ENCODE measurements at regions not wholly inside any gene's neighbourhood (a gene's known extent, or its start where the extent isn't known, plus 50 kb on each side); places are given as distances from the start of the nearest gene placed in this dataset.
"Not testable (repeated sequence)": the region's sequence is repeated elsewhere in the genome, so short reads cannot be mapped to it uniquely, and the experiment has no call there.

DNA sequence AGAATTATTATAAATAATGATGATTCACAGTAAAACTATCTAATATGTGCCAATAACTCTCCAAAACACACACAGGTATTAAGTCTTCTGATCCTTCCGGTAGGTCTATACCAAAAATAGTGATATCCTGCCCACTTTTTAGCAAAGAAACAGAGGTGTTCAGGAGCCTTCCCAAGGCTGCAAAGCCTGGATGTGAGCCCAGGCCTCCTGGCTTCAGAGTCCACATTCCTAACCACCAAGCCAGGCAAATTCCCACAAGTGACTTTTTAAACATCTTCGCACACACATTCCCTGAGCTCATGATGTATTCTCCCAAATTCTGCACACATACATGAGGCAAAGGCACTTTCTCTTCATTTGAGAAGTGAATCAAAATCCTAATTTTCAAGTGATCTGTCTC is 376.6 kb downstream of the BCL2L11 start:
- H3K27ac Mint-ChIP-seq; H3K36me3 Mint-ChIP-seq (ENCODE audit: low read depth); H3K4me1 Mint-ChIP-seq; H3K9me3 Mint-ChIP-seq (ENCODE audit: low read depth); H3K4me3 Mint-ChIP-seq; CTCF ChIA-PET; H3K27me3 Mint-ChIP-seq; DNase-seq; ATAC-seq; intact Hi-C loops (cut with DNase I, micrococcal nuclease); POLR2A ChIA-PET: not testable (repeated sequence)

DNA sequence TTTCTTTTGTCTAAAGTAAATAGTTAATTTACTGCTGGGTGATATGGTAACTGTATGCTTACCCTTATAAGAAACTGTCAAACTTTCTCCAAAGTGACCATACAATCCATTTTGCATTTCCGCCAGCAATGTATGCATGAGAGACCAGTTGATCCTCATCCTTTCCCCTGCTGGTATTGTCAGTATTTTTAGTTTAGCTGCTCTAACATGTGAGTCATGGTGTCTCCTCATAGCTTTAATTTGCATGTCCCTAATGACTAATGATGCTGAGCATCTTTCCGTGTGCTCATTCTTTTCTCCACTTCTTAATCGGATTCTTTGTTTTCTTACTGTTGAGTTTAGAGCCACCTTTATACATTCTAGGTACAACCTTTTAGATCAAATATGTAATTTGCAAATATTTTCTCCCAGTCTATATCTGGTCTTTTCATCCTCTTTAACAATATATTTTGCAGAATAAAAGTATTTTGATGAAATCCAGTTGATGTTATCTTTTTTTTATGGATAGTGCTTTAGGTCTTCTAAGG is 379.9 kb downstream of the BCL2L11 start:
- POLR2A ChIA-PET; H3K4me3 Mint-ChIP-seq; CTCF ChIA-PET; H3K27ac Mint-ChIP-seq; intact Hi-C loops (cut with DNase I, micrococcal nuclease); DNase-seq; H3K27me3 Mint-ChIP-seq; H3K36me3 Mint-ChIP-seq (ENCODE audit: low read depth); H3K9me3 Mint-ChIP-seq (ENCODE audit: low read depth): not testable (repeated sequence)
- H3K4me1 Mint-ChIP-seq, result peaks cover 15% of the 10 kb centered on the region
- ATAC-seq, result peak; percentile 56

DNA sequence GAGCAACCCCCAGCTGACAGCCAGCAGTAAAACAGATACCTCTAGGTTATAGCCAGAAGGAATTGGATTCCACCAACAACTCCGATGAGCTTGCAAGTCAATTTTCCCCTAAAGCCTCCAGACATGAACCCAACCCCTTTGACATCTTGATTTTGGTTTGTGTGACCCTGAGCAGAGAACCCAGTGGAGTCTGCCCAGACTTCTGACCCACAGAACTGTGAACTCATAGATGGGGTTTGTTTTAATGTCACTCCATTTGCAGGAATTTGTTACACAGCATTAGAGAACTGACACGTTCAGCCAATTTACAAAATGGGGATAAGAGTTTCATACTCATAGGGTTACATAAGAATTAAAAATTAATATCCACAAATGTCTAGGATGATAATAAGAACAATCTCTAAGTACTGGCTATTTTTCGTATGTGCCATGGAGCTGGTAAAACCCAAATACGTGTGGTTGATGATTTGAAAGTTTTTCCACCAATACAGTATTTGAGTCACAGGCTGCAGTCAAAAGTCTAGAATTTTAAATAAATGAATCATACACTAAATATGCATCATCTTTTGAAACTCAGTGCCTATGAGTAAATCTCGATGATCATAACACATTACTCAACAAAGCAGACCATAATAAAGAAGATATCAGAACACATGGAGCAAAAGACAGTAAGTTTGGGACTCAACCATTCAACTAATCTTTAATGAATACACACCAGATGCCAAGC is 380.0 kb downstream of the ANAPC1 start:
- peak overlapping the region; percentile 69 for H3K27ac Mint-ChIP-seq
- H3K27me3 Mint-ChIP-seq; DNase-seq; H3K9me3 Mint-ChIP-seq (ENCODE audit: low read depth); intact Hi-C loops (cut with DNase I, micrococcal nuclease); CTCF ChIA-PET; H3K4me3 Mint-ChIP-seq; H3K36me3 Mint-ChIP-seq (ENCODE audit: low read depth): not testable (repeated sequence)
- POLR2A ChIA-PET, result interaction anchor here (0.6 kb wide), 1 partner anchor 9 kb away, joined by 5 read pairs; no protein-coding TSS in a partner anchor
- peaks cover 26% of the 10 kb centered on the region for H3K4me1 Mint-ChIP-seq
- peak; percentile 70 for ATAC-seq

DNA sequence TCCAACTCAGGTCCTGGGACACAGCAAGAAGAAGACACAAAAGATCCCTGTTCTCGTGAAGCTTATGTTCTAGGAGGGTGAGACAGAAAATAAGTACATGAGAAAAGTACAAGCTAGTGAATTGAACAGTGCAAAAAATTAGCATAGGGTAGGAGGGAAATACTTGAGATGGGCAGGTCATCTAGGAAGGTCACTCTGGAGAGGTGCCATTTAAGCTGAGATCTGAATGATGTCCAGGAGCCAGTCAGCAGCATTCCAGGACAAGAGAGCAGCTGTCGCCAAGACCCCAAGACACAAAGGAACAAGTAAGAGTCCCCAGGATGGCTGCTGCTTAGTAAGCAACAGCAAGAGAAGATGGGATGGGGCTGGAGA is 379.4 kb downstream of the ANAPC1 start:
- H3K27me3 Mint-ChIP-seq; H3K4me3 Mint-ChIP-seq; H3K36me3 Mint-ChIP-seq (ENCODE audit: low read depth); H3K9me3 Mint-ChIP-seq (ENCODE audit: low read depth); intact Hi-C loops (cut with DNase I, micrococcal nuclease); CTCF ChIA-PET; DNase-seq: not testable (repeated sequence)
- POLR2A ChIA-PET, result interaction anchor here (0.6 kb wide), 1 partner anchor 9 kb away, joined by 5 read pairs; no protein-coding TSS in a partner anchor
- Mint-ChIP-seq H3K4me1 (peaks cover 26% of the 10 kb centered on the region), H3K27ac (peak overlapping the region; percentile 69)
- ATAC-seq, result peak; percentile 4

DNA sequence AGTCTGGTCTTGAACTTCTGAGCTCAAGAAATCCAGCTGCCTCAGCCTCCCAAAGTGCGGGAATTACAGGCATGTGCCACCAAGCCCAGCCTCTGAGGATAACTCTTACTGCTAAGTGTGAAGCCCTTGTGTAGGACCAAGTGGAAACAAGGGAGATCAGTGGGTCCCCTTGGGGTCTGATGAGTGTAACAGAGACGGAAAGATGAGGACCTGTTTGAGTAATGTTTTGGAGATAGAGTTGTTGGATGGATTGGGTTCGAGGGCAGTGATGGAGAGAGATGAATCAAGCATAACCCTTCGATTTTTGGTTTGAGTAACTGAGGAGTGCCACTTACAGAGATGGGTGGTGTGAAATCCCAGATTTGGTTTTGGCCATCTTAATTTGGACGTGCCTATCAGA is 378.7 kb downstream of the ANAPC1 start:
- H3K27ac Mint-ChIP-seq, H3K27me3 Mint-ChIP-seq: not testable (repeated sequence)

DNA sequence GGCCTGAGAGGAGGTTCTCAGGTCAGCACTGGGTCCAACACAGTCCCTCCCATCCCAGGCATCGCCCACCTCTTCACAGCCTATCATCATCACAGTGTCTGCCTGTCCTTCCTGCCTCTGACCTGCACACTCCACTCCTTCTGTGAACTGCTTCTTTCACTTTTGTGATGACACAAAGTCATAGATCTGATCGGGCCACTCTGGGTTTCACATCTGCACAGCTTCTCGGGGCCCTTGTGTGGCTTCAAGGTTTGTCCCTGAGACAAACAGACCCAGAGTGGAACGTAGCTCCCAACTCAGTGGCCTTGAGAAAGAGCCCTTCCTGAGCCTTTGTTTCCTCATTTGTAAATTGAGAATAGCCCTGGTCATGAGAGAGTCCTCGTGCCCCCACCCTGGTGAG is 377.1 kb downstream of the ANAPC1 start:
- peaks cover 26% of the 10 kb centered on the region for H3K4me1 Mint-ChIP-seq
- ATAC-seq, result peak; percentile 76
- H3K9me3 Mint-ChIP-seq (ENCODE audit: low read depth); H3K27me3 Mint-ChIP-seq; intact Hi-C loops (cut with DNase I, micrococcal nuclease); POLR2A ChIA-PET; H3K36me3 Mint-ChIP-seq (ENCODE audit: low read depth); H3K4me3 Mint-ChIP-seq; H3K27ac Mint-ChIP-seq; CTCF ChIA-PET: not testable (repeated sequence)
- DNase-seq, result peak; percentile 54

More for the DNA sequence above, 378.7 kb downstream of the ANAPC1 start:
- ATAC-seq; H3K4me3 Mint-ChIP-seq; H3K36me3 Mint-ChIP-seq (ENCODE audit: low read depth); POLR2A ChIA-PET; H3K9me3 Mint-ChIP-seq (ENCODE audit: low read depth); intact Hi-C loops (cut with DNase I, micrococcal nuclease); CTCF ChIA-PET; DNase-seq: not testable (repeated sequence)
- peaks cover 26% of the 10 kb centered on the region for H3K4me1 Mint-ChIP-seq

DNA sequence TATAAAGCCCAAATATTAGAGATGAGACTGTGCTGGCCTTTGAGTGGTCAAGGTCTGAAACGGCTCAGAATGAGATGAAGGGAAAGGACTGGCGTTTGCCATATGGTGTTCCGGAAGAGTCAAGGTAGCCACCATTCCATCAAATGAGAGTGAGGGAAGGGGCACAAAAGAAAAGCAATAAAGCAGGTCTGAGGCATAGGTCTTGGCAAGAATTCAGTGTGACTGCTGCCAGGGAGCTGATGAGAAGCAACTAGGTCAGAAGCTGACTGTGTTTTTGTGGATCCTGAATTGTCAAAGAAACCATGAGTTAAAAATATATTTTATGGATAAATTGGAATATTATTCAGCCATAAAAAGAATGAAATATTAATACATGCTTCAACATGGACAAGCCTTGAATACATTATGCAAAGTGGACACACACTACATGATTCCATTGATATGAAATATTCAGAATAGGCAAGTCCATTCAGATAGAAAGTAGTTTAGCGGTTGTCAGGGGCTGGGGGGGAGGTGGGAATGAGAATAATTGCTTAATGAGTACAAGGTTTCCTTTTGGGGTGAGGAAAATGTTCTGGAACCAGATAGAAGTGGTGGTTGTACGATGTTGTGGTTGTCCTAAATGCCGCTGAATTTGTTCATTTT is 374.6 kb downstream of the ANAPC1 start:
- H3K4me3 Mint-ChIP-seq; H3K36me3 Mint-ChIP-seq (ENCODE audit: low read depth); POLR2A ChIA-PET; H3K9me3 Mint-ChIP-seq (ENCODE audit: low read depth); DNase-seq; CTCF ChIA-PET; ATAC-seq; intact Hi-C loops (cut with DNase I, micrococcal nuclease); H3K27ac Mint-ChIP-seq: not testable (repeated sequence)
- peaks cover 14% of the 10 kb centered on the region for H3K27me3 Mint-ChIP-seq
- peaks cover 30% of the 10 kb centered on the region for H3K4me1 Mint-ChIP-seq

DNA sequence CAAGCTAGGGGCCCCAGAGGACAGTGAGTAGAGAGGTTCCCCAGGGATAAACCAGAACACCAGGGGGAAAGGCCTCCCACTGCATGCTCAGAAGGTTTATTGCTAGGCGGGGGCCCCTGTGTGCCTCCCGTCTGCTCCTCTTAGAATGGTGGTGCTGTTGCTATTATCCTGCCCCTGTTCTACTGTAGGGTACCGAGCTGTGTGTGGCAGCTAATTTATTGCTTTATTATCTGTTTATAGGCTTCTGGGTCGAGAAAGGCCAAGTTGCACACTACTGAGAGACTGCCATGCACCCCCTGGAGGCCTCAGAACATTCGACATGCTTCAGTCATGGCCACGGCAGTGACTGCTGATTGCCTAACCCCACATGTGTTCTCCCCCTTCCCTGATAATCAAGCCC is 373.6 kb downstream of the ANAPC1 start:
- H3K9me3 Mint-ChIP-seq (ENCODE audit: low read depth); H3K4me3 Mint-ChIP-seq; intact Hi-C loops (cut with DNase I, micrococcal nuclease); H3K36me3 Mint-ChIP-seq (ENCODE audit: low read depth); H3K27ac Mint-ChIP-seq; DNase-seq; CTCF ChIA-PET; ATAC-seq; POLR2A ChIA-PET: not testable (repeated sequence)
- Mint-ChIP-seq H3K27me3 (peaks cover 14% of the 10 kb centered on the region), H3K4me1 (peaks cover 21% of the 10 kb centered on the region)

DNA sequence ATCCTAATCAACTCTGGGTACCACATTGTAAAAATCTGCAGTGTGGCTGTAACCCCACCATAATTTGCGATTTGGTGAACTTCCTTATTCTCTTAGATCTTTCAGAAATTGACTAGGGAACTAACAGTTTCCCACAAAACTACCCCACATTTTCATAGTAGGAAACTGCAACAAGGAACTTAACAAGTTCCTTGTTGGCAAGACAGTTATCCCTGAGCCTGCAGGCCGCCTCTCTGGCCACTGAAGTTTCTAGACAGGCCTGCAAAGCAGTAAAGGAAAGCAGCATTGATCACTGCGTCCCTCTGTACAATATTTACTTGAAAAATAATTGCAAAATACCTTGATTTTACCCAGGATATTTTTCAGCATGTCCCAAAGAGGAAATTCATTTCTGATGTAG is 372.9 kb downstream of the ANAPC1 start:
- intact Hi-C loops (cut with DNase I, micrococcal nuclease); H3K27ac Mint-ChIP-seq; H3K4me3 Mint-ChIP-seq; H3K9me3 Mint-ChIP-seq (ENCODE audit: low read depth); ATAC-seq; POLR2A ChIA-PET; CTCF ChIA-PET; DNase-seq; H3K36me3 Mint-ChIP-seq (ENCODE audit: low read depth): not testable (repeated sequence)
- Mint-ChIP-seq H3K27me3 (peaks cover 12% of the 10 kb centered on the region), H3K4me1 (peaks cover 18% of the 10 kb centered on the region)

DNA sequence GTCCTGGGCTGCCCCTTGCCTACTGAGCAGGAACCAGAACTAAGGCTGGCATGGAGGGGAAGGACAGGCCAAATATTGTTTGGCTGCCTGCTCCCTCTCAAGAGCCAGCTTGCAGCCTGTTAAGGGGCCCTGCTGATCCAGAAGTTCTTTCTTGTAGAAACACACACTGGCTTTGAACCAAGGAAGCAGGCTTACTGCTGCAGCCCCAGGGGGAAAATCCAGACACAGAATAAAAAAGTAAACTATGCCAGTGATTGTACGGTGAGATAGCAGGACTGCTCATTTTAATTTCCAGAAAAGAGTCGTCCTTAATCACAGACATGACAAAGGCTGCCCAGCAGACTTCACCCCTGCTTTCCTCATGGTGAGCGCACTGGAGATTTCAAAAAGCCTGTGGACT is 371.6 kb downstream of the ANAPC1 start:
- peaks cover 11% of the 10 kb centered on the region for H3K4me1 Mint-ChIP-seq
- intact Hi-C loops (cut with DNase I, micrococcal nuclease); CTCF ChIA-PET; H3K36me3 Mint-ChIP-seq (ENCODE audit: low read depth); H3K9me3 Mint-ChIP-seq (ENCODE audit: low read depth); POLR2A ChIA-PET; ATAC-seq; DNase-seq; H3K4me3 Mint-ChIP-seq; H3K27ac Mint-ChIP-seq: not testable (repeated sequence)
- H3K27me3 Mint-ChIP-seq, result peaks cover 12% of the 10 kb centered on the region

DNA sequence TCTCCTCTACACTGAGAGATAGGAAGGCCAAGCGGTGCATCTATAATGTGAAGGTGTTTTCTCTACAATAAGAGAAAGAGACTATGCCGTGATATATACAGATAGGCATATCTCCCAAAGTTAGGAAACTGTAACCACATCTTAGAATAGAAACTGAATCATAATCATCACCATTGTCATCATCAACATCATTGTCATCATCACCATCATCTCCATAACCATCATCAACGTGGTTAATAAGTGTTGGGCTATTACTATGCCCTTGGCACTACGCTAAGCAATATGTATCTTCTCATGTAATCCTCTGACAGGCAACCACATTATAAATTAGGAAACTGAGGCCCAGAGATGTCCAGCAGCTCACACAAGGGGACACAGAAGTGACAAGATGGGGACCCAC is 369.9 kb downstream of the ANAPC1 start:
- H3K4me1 Mint-ChIP-seq; H3K36me3 Mint-ChIP-seq (ENCODE audit: low read depth); H3K27me3 Mint-ChIP-seq; DNase-seq; POLR2A ChIA-PET; H3K4me3 Mint-ChIP-seq; CTCF ChIA-PET; H3K9me3 Mint-ChIP-seq (ENCODE audit: low read depth); intact Hi-C loops (cut with DNase I, micrococcal nuclease); H3K27ac Mint-ChIP-seq: not testable (repeated sequence)
- peak; percentile 80 for ATAC-seq

DNA sequence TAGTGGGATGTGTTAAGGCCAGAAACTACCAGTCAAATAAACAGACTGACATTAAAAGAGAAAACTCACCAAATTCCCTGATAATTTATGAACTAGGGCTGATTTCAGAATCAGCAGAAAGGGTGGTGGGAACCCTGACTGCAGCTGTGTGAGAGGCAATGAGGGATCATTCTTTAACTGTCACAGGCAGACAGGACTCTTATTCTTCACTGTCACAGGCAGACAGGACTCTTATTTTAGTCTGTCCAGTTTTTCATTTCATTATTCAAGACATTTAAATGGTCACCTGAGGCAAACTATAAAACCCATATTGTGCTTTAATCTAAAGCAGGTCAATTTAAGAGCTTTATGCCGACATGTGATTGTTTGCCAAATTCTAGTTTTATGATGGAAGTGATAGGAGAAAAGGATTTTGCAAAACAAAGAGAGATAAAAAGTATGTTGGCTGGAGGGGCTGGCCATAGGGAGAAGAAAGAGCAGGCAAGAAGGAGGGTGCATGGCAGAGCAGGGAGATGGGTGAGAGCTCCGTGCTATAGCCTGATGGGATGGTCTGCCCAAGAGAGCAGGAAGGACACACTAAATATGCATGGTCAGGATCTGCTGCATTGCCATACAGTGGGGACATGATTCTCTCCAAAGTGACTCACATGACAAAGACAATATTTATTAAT is 366.8 kb downstream of the ANAPC1 start:
- H3K27ac Mint-ChIP-seq; intact Hi-C loops (cut with DNase I, micrococcal nuclease); DNase-seq; H3K4me1 Mint-ChIP-seq; CTCF ChIA-PET; H3K4me3 Mint-ChIP-seq; POLR2A ChIA-PET; H3K9me3 Mint-ChIP-seq (ENCODE audit: low read depth); ATAC-seq; H3K36me3 Mint-ChIP-seq (ENCODE audit: low read depth): not testable (repeated sequence)
- H3K27me3 Mint-ChIP-seq, result peaks cover 22% of the 10 kb centered on the region

All from activated CD4-positive, alpha-beta T cell treated with anti-CD3 and anti-CD28 coated beads for 36 hours (primary cell).